Choroid plexus epithelial cell (primary cell): ENCODE measurements at regions not wholly inside any gene's neighbourhood (a gene's known extent, or its start where the extent isn't known, plus 50 kb on each side); places are given as distances from the start of the nearest gene placed in this dataset.

Experiments used
- DNase-seq: peaks from one replicate; pipeline ENCODE4 v3.0.0-alpha.2; 2010; ENCODE audit warnings: low read depth
- H3K4me3 ChIP-seq: 2 replicates; pipeline ENCODE4 v1.5.1; 2011; ENCODE audit warnings: low read depth, mild to moderate bottlenecking, control low read depth, low read length, moderate library complexity
- CTCF ChIP-seq: conservative IDR thresholded peaks from 2 replicates; pipeline ENCODE4 v1.5.1; 2011; ENCODE audit warnings: low read depth, mild to moderate bottlenecking, control low read depth, inconsistent platforms, low read length, moderate library complexity

- no peak overlapping the region for H3K4me3 ChIP-seq
- DNase-seq, result no peak
- TF ChIP-seq CTCF, result no peak
Observed at GRCh38 chr20:24878657-24879056, 70.4 kb upstream of the CST7 start.

GRCh38 chr20:24879875-24880274 is 69.2 kb upstream of the CST7 start:
- no peak for TF ChIP-seq CTCF
- DNase-seq, result no peak
- H3K4me3 ChIP-seq, result no peak overlapping the region

DNA sequence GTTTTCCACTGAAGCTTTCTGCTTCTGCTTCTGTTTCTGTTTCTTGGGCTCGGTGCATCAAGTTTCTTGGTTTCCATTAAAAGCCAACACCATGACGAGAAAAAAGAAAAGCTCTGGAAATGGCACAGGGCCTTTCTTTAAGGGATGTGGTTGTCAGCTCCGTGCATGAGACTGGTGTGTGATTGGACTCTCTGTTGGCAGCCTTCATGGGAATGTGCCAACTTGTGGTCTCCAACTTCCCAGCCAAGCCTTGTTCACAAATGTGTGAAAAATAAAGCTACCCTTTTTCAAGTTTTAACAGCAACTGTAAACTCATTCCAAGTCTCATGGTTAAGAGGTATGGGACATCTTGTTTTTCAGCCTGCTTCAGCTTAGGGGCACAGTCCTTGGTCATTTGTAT is 68.7 kb upstream of the CST7 start:
- no peak overlapping the region for H3K4me3 ChIP-seq
- no peak for TF ChIP-seq CTCF
- no peak for DNase-seq

GRCh38 chr20:24890286-24890685 is 58.8 kb upstream of the CST7 start:
- no peak for DNase-seq
- no peak for TF ChIP-seq CTCF
- no peak overlapping the region for H3K4me3 ChIP-seq

DNA sequence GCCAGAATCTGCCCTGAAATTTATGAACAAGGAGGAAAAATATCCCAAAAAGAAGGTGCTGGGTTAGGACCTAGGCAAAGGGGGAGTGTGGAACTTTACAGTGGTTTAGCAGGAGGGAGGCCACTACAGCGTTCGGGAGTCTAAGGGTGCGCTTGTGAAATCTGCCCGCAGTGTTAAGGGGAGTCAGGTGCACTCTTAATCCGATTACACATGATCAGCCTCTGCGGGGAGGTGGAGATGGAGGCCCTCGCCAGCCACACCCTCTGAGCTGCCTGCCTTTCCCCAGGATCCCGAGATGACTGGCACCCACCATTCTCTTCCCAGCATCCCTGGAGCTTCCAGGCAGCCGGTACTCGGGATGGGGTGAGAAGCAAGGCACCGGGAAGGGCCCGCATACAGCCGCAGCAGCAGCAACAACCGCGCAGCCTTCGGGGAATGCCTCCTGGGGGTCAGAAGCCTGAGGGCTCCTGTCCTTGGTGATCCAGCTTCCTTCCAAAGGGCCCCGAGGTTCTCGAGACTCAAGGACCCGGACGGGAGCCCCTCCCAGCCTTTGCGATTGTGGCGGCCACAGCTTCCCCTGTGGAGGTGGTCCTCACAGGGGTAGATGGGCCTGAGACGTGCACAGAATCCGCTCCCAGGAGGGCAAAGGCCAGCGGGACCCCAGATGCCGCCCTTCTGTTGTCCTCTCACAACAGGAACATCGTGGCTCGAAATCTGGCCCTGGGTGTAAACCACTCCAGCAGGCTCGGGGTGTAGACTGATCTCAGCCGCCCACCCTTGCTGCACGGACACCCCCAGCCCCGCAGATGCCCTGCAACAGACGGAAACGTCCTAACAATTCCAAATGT is 57.3 kb upstream of the CST7 start:
- TF ChIP-seq CTCF, result no peak
- H3K4me3 ChIP-seq, result no peak overlapping the region
- no peak for DNase-seq

GRCh38 chr20:24892522-24892921 is 56.5 kb upstream of the CST7 start:
- TF ChIP-seq CTCF, result no peak
- H3K4me3 ChIP-seq, result no peak overlapping the region
- DNase-seq, result no peak

- H3K4me3 ChIP-seq, result no peak overlapping the region
- no peak for TF ChIP-seq CTCF
- DNase-seq, result no peak
Observed at GRCh38 chr20:24892931-24893330, 56.1 kb upstream of the CST7 start.
